ENCODE measurements at regions not wholly inside any gene's neighbourhood (a gene's known extent, or its start where the extent isn't known, plus 50 kb on each side); places are given as distances from the start of the nearest gene placed in this dataset.

GRCh38 chr5:60444661-60445360, 255.2 kb downstream of the DEPDC1B start:
- Histone ChIP-seq H3K9ac (ENCODE audit: low read length) (no peak overlapping the region), H3K79me2 (ENCODE audit: low read length) (no peaks in the 10 kb centered on the region), H3K4me1 (ENCODE audit: insufficient read depth, low read length) (no peaks in the 10 kb centered on the region), H3K9me3 (ENCODE audit: low read length) (no peaks in the 10 kb centered on the region), H3F3A (ENCODE audit: low read length, unreplicated experiment) (no peaks in the 10 kb centered on the region), H3K4me2 (ENCODE audit: low read length) (no peak overlapping the region), H3K4me3 (ENCODE audit: low read length) (no peak overlapping the region), H3K27me3 (ENCODE audit: low read length) (peaks cover 16% of the 10 kb centered on the region), H3K27ac (ENCODE audit: low read length) (no peak overlapping the region), H3K9me2 (replicated peaks; ENCODE audit: low read length) (no peaks in the 10 kb centered on the region), H2AFZ (ENCODE audit: low read length) (no peak overlapping the region), H3K36me3 (ENCODE audit: low read depth, low read length) (no peaks in the 10 kb centered on the region), H4K20me1 (ENCODE audit: low read length) (no peaks in the 10 kb centered on the region)
- ATAC-seq: no peak
- intact Hi-C loops (cut with micrococcal nuclease): loop anchor here (5.0 kb wide), 1 partner anchor 307 kb away; no protein-coding TSS in a partner anchor
- ChIA-PET CTCF (no interaction called here), POLR2A (ENCODE audit: unreplicated experiment) (no interaction called here)
- DNase-seq: no peak
- TF ChIP-seq CTCF (conservative IDR thresholded peaks at IDR 0.05; ENCODE audit: low read depth, low read length): no peak
- no TSS peak for BruUV-seq (replicated peaks)

GRCh38 chr5:60439552-60439951, 260.4 kb downstream of the DEPDC1B start:
- CTCF ChIA-PET: no interaction called here

GRCh38 chr5:60437308-60437707, 262.7 kb downstream of the DEPDC1B start:
- CTCF ChIA-PET: no interaction called here
- intact Hi-C loops (cut with micrococcal nuclease): no loop called here
- H2AFZ ChIP-seq (ENCODE audit: low read length): no peak overlapping the region

More at GRCh38 chr5:60439552-60439951, 260.4 kb downstream of the DEPDC1B start:
- Histone ChIP-seq H3K4me3 (ENCODE audit: low read length) (no peak overlapping the region), H3K9me3 (ENCODE audit: low read length) (no peaks in the 10 kb centered on the region), H3K9ac (ENCODE audit: low read length) (no peak overlapping the region), H3F3A (ENCODE audit: low read length, unreplicated experiment) (no peaks in the 10 kb centered on the region), H3K4me2 (ENCODE audit: low read length) (no peak overlapping the region), H3K9me2 (replicated peaks; ENCODE audit: low read length) (no peaks in the 10 kb centered on the region), H3K4me1 (ENCODE audit: insufficient read depth, low read length) (no peaks in the 10 kb centered on the region), H4K20me1 (ENCODE audit: low read length) (no peaks in the 10 kb centered on the region), H2AFZ (ENCODE audit: low read length) (no peak overlapping the region), H3K27me3 (ENCODE audit: low read length) (peaks cover 8% of the 10 kb centered on the region), H3K36me3 (ENCODE audit: low read depth, low read length) (no peaks in the 10 kb centered on the region), H3K79me2 (ENCODE audit: low read length) (no peaks in the 10 kb centered on the region), H3K27ac (ENCODE audit: low read length) (no peak overlapping the region)
- ATAC-seq (no peak), DNase-seq (no peak)
- TF ChIP-seq EZH2phosphoT487 (IDR thresholded peaks at IDR 0.05; ENCODE audit: borderline replicate concordance, low read length): no peak
- TF ChIP-seq EZH2 (IDR thresholded peaks at IDR 0.05; ENCODE audit: low read length, unreplicated experiment): no peak
- TF ChIP-seq CTCF (conservative IDR thresholded peaks at IDR 0.05; ENCODE audit: low read depth, low read length): no peak
- intact Hi-C loops (cut with micrococcal nuclease): no loop called here
- POLR2A ChIA-PET (ENCODE audit: unreplicated experiment): no interaction called here
- no TSS peak for BruUV-seq (replicated peaks)

More at GRCh38 chr5:60437308-60437707, 262.7 kb downstream of the DEPDC1B start:
- POLR2A ChIA-PET (ENCODE audit: unreplicated experiment): no interaction called here
- Histone ChIP-seq H3K79me2 (ENCODE audit: low read length) (no peaks in the 10 kb centered on the region), H3K27ac (ENCODE audit: low read length) (no peak overlapping the region), H3K9me3 (ENCODE audit: low read length) (no peaks in the 10 kb centered on the region), H3F3A (ENCODE audit: low read length, unreplicated experiment) (no peaks in the 10 kb centered on the region), H3K4me2 (ENCODE audit: low read length) (no peak overlapping the region), H3K4me3 (ENCODE audit: low read length) (no peak overlapping the region), H3K9ac (ENCODE audit: low read length) (no peak overlapping the region), H3K27me3 (ENCODE audit: low read length) (peaks cover 11% of the 10 kb centered on the region), H3K9me2 (replicated peaks; ENCODE audit: low read length) (no peaks in the 10 kb centered on the region), H3K4me1 (ENCODE audit: insufficient read depth, low read length) (no peaks in the 10 kb centered on the region), H3K36me3 (ENCODE audit: low read depth, low read length) (no peaks in the 10 kb centered on the region), H4K20me1 (ENCODE audit: low read length) (no peaks in the 10 kb centered on the region)
- ATAC-seq (no peak), DNase-seq (no peak)
- TF ChIP-seq EZH2 (IDR thresholded peaks at IDR 0.05; ENCODE audit: low read length, unreplicated experiment) (no peak), EZH2phosphoT487 (IDR thresholded peaks at IDR 0.05; ENCODE audit: borderline replicate concordance, low read length) (no peak), CTCF (conservative IDR thresholded peaks at IDR 0.05; ENCODE audit: low read depth, low read length) (no peak)
- no TSS peak for BruUV-seq (replicated peaks)
